ENCODE measurements at regions not wholly inside any gene's neighbourhood (a gene's known extent, or its start where the extent isn't known, plus 50 kb on each side); places are given as distances from the start of the nearest gene placed in this dataset.

DNA sequence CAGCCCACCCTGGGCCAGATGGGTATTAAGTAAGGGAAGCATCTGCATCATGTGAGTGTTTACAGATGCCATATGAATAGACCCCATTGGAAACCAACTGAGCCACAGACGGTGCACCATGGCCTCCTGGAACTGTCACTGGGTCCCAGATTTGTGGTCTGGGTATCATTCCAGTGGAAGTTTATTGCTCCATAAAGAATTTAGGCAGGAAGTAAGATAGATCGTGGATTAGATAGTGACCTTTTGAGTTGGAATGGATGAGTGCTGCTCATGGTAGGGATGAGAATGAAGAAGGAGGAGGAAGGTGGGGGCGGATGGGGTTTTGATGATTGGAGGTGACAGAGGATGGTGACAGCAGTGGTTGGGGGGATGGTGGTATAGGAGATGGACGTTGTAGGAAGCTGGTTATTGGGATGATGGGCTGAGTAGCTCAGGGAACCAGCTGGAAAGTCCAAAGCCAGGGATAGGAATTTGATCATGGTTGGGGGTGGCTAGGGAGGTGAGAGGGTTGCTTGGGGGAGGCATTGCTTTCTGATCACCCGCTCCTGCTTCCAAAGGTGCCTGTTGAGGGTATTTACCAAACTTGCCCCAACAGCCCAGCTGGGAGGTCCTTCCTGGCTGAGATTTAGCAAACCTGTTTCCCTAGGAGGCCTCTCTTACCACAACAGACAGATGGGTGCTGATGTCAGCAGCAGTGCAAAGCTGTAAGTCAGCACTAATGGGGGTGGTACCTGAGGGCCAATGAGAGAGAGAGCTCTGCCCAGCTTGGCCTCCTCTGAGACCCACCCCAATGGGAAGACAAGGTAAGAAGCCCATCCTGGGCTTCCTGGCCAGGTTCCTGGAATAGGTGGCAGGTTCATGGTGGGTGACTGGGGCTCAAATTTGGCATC, 78.0 kb downstream of the VEGFA start:
- Histone ChIP-seq H3K9me3 (no peaks in the 10 kb centered on the region), H3K27ac (ENCODE audit: low read length) (no peak overlapping the region), H3K4me1 (ENCODE audit: control insufficient read depth in 1 of 2, extremely low read depth in 1 of 2, insufficient read depth in 2 of 2, low read length in 2 of 2) (no peaks in the 10 kb centered on the region), H3K36me3 (ENCODE audit: control insufficient read depth in 2 of 2, extremely low read depth in 1 of 2, insufficient read depth in 1 of 2, low read length in 1 of 2) (no peaks in the 10 kb centered on the region), H3K27me3 (replicated peaks in 1 of 2; ENCODE audit: control insufficient read depth in 2 of 2, extremely low read depth in 1 of 2, insufficient read depth in 2 of 2, low read length in 1 of 2) (peaks cover 0 to 26% of the 10 kb centered on the region in 2 experiments), H3K4me3 (ENCODE audit: control insufficient read depth in 1 of 2, extremely low read depth in 1 of 2, low read length in 1 of 2) (no peak overlapping the region)
- ChIA-PET CTCF (no interaction called here), POLR2A (interaction anchor here in 1 of 2 donors (0.7 kb wide), 1 partner anchor 33 kb away, joined by 3 read pairs; no protein-coding TSS in a partner anchor)
- ATAC-seq (replicated peaks in 1 of 4) (no peak), DNase-seq (no peak)
- Mint-ChIP-seq H3K27me3 (peaks cover 10 to 12% of the 10 kb centered on the region in 2 donors), H3K36me3 (no peaks in the 10 kb centered on the region), H3K4me1 (no peaks in the 10 kb centered on the region), H3K27ac (no peak overlapping the region), H3K4me3 (no peak overlapping the region), H3K9me3 (no peaks in the 10 kb centered on the region)
- WGBS (ENCODE audit: insufficient coverage), result 72% methylated on average over 4 of the region's 5 CpGs

DNA sequence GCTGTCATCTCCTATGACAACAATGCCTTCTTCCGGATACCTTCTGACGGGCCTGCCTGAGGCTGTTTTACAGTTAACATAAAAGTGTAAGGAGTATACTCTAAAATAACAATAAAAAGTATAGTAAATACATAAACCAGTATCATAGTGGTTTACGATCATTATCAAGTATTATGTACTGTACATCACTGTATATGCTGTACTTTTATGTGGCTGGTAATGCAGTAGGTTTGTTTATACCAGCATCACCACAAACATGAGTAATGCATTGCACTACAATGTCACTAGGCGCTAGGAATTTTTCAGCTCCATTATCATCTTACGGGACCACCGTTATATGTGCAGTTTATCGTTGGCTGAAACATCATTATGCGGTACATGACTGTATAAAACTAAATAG, 76.5 kb downstream of the VEGFA start:
- no peaks in the 10 kb centered on the region for H3K36me3 ChIP-seq (ENCODE audit: control insufficient read depth in 2 of 2, extremely low read depth in 1 of 2, insufficient read depth in 1 of 2, low read length in 1 of 2)
- no peak overlapping the region for H3K4me3 Mint-ChIP-seq
- no peaks in the 10 kb centered on the region for H3K9me3 ChIP-seq
- no peaks in the 10 kb centered on the region for H3K4me1 ChIP-seq (ENCODE audit: control insufficient read depth in 1 of 2, extremely low read depth in 1 of 2, insufficient read depth in 2 of 2, low read length in 2 of 2)
- H3K27me3 Mint-ChIP-seq, result peaks cover 10 to 12% of the 10 kb centered on the region in 2 donors
- H3K4me1 Mint-ChIP-seq, result no peaks in the 10 kb centered on the region
- no peak overlapping the region for H3K27ac Mint-ChIP-seq
- H3K36me3 Mint-ChIP-seq, result no peaks in the 10 kb centered on the region
- ATAC-seq (replicated peaks in 1 of 4) (no peak), DNase-seq (no peak)
- H3K27ac ChIP-seq (ENCODE audit: low read length), result no peak overlapping the region
- peaks cover 0 to 25% of the 10 kb centered on the region in 2 experiments for H3K27me3 ChIP-seq (replicated peaks in 1 of 2; ENCODE audit: control insufficient read depth in 2 of 2, extremely low read depth in 1 of 2, insufficient read depth in 2 of 2, low read length in 1 of 2)
- ChIA-PET POLR2A (no interaction called here), CTCF (no interaction called here)
- H3K9me3 Mint-ChIP-seq, result no peaks in the 10 kb centered on the region
- H3K4me3 ChIP-seq (ENCODE audit: control insufficient read depth in 1 of 2, extremely low read depth in 1 of 2, low read length in 1 of 2), result no peak overlapping the region
- WGBS (ENCODE audit: insufficient coverage), result 88% methylated on average over 3 of the region's 8 CpGs

GRCh38 chr6:43845646-43846045, 75.6 kb downstream of the VEGFA start:
- CTCF ChIA-PET, result no interaction called here
- DNase-seq, result no peak
- Histone ChIP-seq H3K9me3 (no peaks in the 10 kb centered on the region), H3K36me3 (ENCODE audit: control insufficient read depth in 2 of 2, extremely low read depth in 1 of 2, insufficient read depth in 1 of 2, low read length in 1 of 2) (no peaks in the 10 kb centered on the region), H3K27me3 (replicated peaks in 1 of 2; ENCODE audit: control insufficient read depth in 2 of 2, extremely low read depth in 1 of 2, insufficient read depth in 2 of 2, low read length in 1 of 2) (peaks cover 0 to 18% of the 10 kb centered on the region in 2 experiments), H3K27ac (ENCODE audit: low read length) (no peak overlapping the region), H3K4me3 (ENCODE audit: control insufficient read depth in 1 of 2, extremely low read depth in 1 of 2, low read length in 1 of 2) (no peak overlapping the region), H3K4me1 (ENCODE audit: control insufficient read depth in 1 of 2, extremely low read depth in 1 of 2, insufficient read depth in 2 of 2, low read length in 2 of 2) (no peaks in the 10 kb centered on the region)
- Mint-ChIP-seq H3K9me3 (no peaks in the 10 kb centered on the region), H3K4me1 (no peaks in the 10 kb centered on the region), H3K4me3 (no peak overlapping the region), H3K27ac (no peak overlapping the region), H3K27me3 (peaks cover 10 to 12% of the 10 kb centered on the region in 2 donors), H3K36me3 (no peaks in the 10 kb centered on the region)
- no CpG with 5 or more reads among the region's 3 CpGs for WGBS (ENCODE audit: insufficient coverage)
- POLR2A ChIA-PET, result no interaction called here
- no peak for ATAC-seq (replicated peaks in 1 of 4)

GRCh38 chr6:43843669-43844171, 73.7 kb downstream of the VEGFA start:
- Mint-ChIP-seq H3K4me1 (no peaks in the 10 kb centered on the region), H3K27ac (no peak overlapping the region), H3K4me3 (no peak overlapping the region), H3K9me3 (no peaks in the 10 kb centered on the region), H3K36me3 (no peaks in the 10 kb centered on the region), H3K27me3 (peaks cover 10 to 12% of the 10 kb centered on the region in 2 donors)
- no peak for DNase-seq
- no peaks in the 10 kb centered on the region for H3K4me1 ChIP-seq (ENCODE audit: control insufficient read depth in 1 of 2, extremely low read depth in 1 of 2, insufficient read depth in 2 of 2, low read length in 2 of 2)
- CTCF ChIA-PET, result interaction anchor here in 1 of 2 donors (0.6 kb wide), 1 partner anchor 557 kb away, joined by 4 read pairs; no protein-coding TSS in a partner anchor
- peaks cover 0 to 18% of the 10 kb centered on the region in 2 experiments for H3K27me3 ChIP-seq (replicated peaks in 1 of 2; ENCODE audit: control insufficient read depth in 2 of 2, extremely low read depth in 1 of 2, insufficient read depth in 2 of 2, low read length in 1 of 2)
- no peak overlapping the region for H3K4me3 ChIP-seq (ENCODE audit: control insufficient read depth in 1 of 2, extremely low read depth in 1 of 2, low read length in 1 of 2)
- POLR2A ChIA-PET, result no interaction called here
- H3K9me3 ChIP-seq, result no peaks in the 10 kb centered on the region
- WGBS (ENCODE audit: insufficient coverage), result 90% methylated on average over 4 of the region's 4 CpGs
- H3K27ac ChIP-seq (ENCODE audit: low read length), result no peak overlapping the region
- H3K36me3 ChIP-seq (ENCODE audit: control insufficient read depth in 2 of 2, extremely low read depth in 1 of 2, insufficient read depth in 1 of 2, low read length in 1 of 2), result no peaks in the 10 kb centered on the region
- no peak for ATAC-seq (replicated peaks in 1 of 4)

DNA sequence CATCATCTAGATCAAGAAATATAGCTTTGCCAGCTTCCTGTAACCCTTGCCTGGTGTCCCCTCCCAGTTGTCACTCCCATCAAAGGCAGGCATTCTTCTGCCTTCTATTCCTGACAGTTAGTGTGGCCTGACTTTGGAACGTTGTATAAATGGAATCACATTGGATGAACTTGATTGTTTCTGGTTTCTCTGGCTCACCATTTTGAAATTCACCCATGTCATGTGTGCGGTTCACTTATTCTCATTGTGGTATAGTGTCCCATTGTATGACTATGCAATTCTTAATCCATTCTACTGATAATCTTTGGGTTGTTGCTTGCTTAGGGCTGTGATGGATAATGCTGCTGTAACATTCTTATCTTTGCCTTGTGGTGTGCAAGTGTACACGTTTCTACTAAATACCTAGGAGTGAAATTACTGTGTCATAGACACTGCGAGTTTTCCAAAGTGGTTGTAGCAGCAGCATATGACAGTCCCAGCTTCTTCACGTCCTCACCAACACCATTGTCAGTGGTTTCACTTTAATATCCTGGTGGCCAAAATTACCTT, 73.2 kb downstream of the VEGFA start:
- Mint-ChIP-seq H3K36me3 (no peaks in the 10 kb centered on the region), H3K4me3 (no peak overlapping the region), H3K4me1 (no peaks in the 10 kb centered on the region), H3K9me3 (no peaks in the 10 kb centered on the region), H3K27me3 (peaks cover 10 to 12% of the 10 kb centered on the region in 2 donors), H3K27ac (no peak overlapping the region)
- ATAC-seq (replicated peaks in 1 of 4), result no peak
- no peaks in the 10 kb centered on the region for H3K9me3 ChIP-seq
- H3K4me1 ChIP-seq (ENCODE audit: control insufficient read depth in 1 of 2, extremely low read depth in 1 of 2, insufficient read depth in 2 of 2, low read length in 2 of 2), result no peaks in the 10 kb centered on the region
- no peak for DNase-seq
- H3K27me3 ChIP-seq (replicated peaks in 1 of 2; ENCODE audit: control insufficient read depth in 2 of 2, extremely low read depth in 1 of 2, insufficient read depth in 2 of 2, low read length in 1 of 2), result peaks cover 0 to 13% of the 10 kb centered on the region in 2 experiments
- no peaks in the 10 kb centered on the region for H3K36me3 ChIP-seq (ENCODE audit: control insufficient read depth in 2 of 2, extremely low read depth in 1 of 2, insufficient read depth in 1 of 2, low read length in 1 of 2)
- H3K4me3 ChIP-seq (ENCODE audit: control insufficient read depth in 1 of 2, extremely low read depth in 1 of 2, low read length in 1 of 2), result no peak overlapping the region
- ChIA-PET CTCF (interaction anchor here in 1 of 2 donors (0.6 kb wide), 1 partner anchor 556 kb away, joined by 4 read pairs; no protein-coding TSS in a partner anchor), POLR2A (interaction anchor here in 1 of 2 donors (0.6 kb wide), 1 partner anchor 16 kb away, joined by 9 read pairs; no protein-coding TSS in a partner anchor)
- H3K27ac ChIP-seq (ENCODE audit: low read length), result no peak overlapping the region
- 39% methylated on average over 4 of the region's 5 CpGs for WGBS (ENCODE audit: insufficient coverage)

DNA sequence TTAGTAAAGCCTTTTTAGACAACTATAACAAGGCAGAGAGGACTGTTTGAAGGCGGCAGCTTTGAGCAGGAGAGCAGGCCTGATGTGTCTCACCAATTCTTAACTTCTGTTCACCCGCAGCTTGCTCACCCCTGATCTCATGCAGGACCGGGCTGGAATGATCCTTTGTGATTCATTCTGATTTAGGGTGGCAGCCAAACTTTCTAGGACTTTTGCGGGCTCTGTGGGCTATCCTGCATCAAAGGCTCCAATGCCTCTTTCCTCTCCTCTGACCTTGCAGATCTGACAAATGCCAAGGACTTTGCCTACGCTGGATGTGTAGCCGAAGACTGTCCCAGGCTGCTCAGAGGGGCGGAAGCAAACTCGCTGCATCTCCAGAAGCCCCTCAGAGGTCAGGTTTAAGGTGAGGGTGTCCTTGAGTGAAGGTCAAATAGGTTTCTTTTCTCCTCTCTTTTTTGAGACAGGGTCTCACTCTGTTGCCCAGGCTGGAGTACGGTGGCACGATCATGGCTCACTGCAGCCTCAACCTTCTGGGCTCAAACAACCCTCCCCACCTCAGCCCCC, 72.3 kb downstream of the VEGFA start:
- CTCF ChIA-PET, result no interaction called here
- ATAC-seq (replicated peaks in 1 of 4), result no peak
- Histone ChIP-seq H3K4me3 (ENCODE audit: control insufficient read depth in 1 of 2, extremely low read depth in 1 of 2, low read length in 1 of 2) (no peak overlapping the region), H3K27me3 (replicated peaks in 1 of 2; ENCODE audit: control insufficient read depth in 2 of 2, extremely low read depth in 1 of 2, insufficient read depth in 2 of 2, low read length in 1 of 2) (peaks cover 0 to 14% of the 10 kb centered on the region in 2 experiments), H3K9me3 (no peaks in the 10 kb centered on the region), H3K4me1 (ENCODE audit: control insufficient read depth in 1 of 2, extremely low read depth in 1 of 2, insufficient read depth in 2 of 2, low read length in 2 of 2) (no peaks in the 10 kb centered on the region), H3K36me3 (ENCODE audit: control insufficient read depth in 2 of 2, extremely low read depth in 1 of 2, insufficient read depth in 1 of 2, low read length in 1 of 2) (no peaks in the 10 kb centered on the region), H3K27ac (ENCODE audit: low read length) (no peak overlapping the region)
- Mint-ChIP-seq H3K27ac (no peak overlapping the region), H3K4me3 (no peak overlapping the region), H3K36me3 (no peaks in the 10 kb centered on the region), H3K27me3 (peaks cover 5 to 9% of the 10 kb centered on the region in 2 donors), H3K9me3 (no peaks in the 10 kb centered on the region), H3K4me1 (no peaks in the 10 kb centered on the region)
- POLR2A ChIA-PET, result interaction anchor here in 1 of 2 donors (0.6 kb wide), 1 partner anchor 17 kb away, joined by 9 read pairs; no protein-coding TSS in a partner anchor
- no peak for DNase-seq
- 82% methylated on average over 5 of the region's 10 CpGs for WGBS (ENCODE audit: insufficient coverage)
